Epidermal melanocyte (primary cell): ENCODE measurements at regions not wholly inside any gene's neighbourhood (a gene's known extent, or its start where the extent isn't known, plus 50 kb on each side); places are given as distances from the start of the nearest gene placed in this dataset.
"Not testable (repeated sequence)": the region's sequence is repeated elsewhere in the genome, so short reads cannot be mapped to it uniquely, and the experiment has no call there.

Experiments used
- DNase-seq: peaks from one replicate; pipeline ENCODE4 v3.0.0; 2011; ENCODE audit warnings: low spot score; ENCODE audit not compliant: insufficient read length

DNA sequence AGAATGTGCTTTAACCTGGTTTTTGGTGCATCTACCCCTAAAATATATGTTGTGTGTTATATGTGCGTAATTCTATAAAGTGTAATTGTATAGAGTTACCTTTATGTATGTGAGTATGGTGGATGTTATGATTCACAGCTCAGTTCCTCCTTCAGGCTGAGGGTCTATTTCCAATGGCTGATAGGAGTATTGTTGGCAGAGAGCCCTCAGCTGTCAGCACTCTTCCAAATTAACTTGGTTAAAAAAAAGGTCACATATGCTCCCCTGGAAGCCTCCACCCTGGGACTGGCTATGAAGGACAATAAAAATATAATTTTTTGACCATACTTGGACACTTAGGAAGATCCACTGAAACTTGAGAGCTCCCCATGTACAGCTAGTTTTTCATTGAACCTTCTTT is 250.4 kb upstream of the CDH12 start:
- no peak for DNase-seq

DNA sequence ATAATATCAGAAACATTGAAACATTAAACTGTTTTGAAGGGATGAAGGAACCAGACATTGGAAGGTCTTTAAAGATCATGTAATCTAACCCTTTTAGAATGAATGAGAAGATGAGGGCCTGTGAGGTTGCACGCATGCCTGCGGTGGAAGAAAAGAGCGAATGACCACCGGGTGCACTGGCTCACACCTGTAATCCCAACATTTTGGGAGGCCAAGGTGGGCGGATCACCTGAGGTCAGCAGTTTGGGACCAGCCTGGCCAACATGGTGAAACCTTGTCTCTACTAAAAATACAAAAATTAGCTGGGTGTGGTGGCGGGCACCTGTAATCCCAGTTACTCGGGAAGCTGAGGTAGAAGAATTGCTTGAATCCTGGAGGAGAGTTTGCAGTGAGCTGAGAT is 242.3 kb upstream of the CDH12 start:
- not testable (repeated sequence) for DNase-seq

DNA sequence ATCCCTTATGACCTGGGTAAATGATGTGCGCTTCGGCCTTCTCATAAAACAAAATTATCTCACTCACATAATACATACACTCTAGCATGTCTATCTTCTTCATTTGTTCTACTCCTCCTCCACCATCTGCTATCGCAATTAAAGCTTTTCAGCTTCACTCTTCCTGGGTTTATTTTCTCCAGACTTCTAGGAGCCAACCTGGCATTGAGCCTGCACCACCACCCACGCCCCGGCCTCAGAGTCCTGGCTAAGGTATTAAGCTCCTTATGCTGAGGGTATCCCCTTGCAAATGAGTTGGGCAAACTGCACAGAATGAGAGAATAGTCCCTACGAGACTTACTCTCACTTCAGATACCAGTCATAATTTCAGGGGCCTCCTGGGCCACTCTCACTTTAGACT is 236.1 kb upstream of the CDH12 start:
- no peak for DNase-seq

DNA sequence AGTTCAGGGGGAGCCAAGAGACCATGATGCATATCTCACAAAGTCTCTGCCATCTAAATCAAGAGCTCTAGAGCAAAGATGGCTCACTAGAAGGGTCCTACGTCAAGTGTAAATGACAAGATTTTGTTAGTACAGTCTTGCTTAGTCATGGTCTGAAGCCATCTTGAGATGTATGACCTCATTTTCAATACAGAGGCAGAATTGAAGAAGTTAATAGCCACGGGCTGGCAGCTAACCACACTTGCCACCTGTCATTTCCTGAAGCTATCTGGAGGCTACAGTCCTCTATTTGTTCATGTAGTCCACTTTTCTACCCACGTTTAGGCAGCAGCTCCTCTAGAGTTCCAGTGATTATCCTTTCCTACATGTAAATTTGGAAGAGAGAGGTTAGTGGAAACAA is 231.7 kb upstream of the CDH12 start:
- DNase-seq: no peak

DNA sequence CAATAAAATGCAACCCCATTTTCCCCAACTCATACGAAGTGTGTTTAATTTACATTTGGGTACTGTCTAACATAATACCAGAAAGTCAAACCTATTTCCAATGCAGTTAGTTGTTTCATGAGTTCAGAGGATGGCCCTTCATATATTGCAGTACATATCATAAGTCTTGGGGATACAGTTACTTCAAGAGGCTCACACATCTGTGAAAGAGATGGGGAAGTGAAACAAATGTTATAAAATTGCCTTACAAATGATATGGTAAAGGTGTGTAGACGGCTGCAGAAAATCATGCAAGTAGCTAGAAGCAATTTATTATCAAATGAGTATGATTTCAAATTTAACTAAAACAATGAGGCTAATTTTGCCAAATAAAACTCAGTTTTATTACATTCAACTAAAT is 219.0 kb upstream of the CDH12 start:
- no peak for DNase-seq

DNA sequence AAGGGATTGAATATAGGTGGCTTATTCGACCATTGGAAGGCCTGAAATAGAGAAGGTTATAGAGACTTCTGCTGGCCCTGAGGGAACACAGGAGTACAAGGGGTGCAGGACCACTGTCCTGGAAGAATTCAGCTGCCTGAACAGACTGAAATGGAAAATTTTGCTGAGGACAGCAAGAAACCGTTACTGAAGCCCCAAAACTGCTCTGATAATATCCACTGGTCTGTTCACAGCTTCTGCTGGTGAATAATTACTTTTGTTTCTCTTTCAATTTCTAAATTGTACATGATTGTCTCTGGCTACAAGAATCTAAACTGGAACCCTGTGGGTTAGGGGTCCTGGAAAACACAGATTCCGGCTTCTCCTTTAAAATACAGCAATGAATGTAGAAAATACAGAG is 218.5 kb upstream of the CDH12 start:
- no peak for DNase-seq

DNA sequence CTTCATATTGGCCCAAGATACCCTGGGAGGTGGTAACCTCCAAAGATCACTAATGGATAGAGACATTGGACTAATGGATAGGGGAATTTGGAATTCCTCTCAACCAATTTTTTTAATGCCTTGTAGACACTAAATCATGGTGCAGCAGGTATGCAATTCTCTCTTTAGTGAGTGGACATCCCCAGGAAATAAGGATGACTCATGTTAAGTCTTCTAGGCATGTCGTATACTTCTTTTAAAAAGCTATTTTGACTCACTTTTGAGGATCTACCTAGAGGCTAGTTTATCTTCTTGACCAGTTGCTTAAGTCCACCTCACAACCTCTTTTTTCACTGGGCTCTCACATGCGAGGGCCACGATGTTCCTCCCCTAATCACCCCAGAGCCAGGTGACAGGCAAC is 211.6 kb upstream of the CDH12 start:
- DNase-seq: no peak

DNA sequence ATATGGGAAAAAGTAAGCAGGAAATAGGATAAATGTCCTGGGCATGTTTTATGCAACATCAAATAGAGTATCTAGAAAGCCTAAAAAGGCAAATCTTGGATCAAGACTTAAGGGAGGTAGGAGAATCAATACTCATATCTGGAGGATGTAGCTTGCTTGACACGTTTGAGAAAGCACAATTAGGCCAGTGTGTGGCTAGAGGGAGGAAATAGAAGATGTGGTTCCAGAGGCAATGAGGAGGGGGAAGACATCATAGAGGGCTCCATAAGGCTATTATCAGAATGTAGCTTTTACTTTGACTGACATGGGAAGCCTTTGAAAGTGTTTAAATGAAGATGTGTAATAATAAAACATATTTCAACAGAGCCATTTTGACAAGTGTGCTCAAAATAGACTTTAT is 200.7 kb upstream of the CDH12 start:
- DNase-seq: no peak

DNA sequence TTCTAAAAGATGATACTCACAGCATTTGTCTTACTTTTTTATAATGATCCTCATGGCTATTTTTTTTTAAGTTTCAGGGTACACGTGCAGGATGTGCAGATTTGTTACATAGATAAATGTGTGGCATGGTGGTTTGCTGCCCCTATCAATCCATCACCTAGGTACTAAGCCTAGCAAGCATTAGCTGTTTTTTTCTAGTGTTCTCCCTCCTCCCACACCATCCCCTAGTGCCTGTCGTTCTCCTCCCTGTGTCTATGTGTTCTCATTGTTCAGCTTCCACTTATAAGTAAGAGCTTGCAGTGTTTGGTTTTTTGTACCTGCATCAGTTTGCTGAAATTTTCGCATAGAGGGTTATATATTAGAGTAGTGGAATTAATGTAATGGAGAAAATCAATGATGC is 189.1 kb upstream of the CDH12 start:
- no peak for DNase-seq

DNA sequence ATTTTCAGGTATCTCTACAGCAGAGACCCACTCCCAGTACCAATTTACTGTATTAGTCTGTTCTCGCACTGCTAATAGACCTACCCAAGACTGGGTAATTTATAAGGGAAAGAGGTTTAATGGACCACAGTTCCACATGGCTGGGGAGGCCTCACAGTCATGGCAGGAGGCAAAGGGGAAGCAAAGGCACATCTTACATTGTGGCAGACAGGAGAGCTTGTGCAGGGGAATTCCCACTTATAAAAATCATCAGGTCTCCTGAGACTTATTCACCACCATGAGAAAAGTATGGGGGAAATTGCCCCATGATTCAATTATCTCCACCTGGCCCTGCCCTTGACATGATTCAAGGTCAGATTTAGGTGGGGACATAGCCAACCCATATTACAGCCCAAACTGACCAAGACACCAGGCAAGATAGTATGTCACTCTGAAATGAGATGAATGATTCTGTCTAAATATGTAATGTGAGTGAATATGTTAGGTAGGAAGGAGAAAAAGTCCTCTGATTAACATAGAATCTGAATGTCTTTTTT is 182.5 kb upstream of the CDH12 start:
- no peak for DNase-seq

DNA sequence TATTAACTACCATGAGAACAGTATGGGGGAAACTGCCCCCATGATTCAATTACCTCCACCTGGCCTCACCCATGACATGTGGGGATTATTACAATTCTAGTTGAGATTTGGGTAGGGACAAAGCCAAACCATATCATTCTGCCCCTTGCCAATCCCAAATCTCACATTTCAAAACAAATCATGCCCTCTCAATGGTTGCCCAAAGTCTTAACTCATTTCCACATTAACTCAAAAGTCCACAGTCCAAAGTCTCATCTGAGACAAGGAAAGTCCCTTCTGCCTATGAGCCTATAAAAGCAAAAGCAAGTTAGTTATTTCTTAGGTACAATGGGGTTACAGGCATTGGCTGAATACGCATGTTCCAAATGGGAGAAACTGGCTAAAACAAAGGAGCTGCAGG is 180.7 kb upstream of the CDH12 start:
- no peak for DNase-seq

DNA sequence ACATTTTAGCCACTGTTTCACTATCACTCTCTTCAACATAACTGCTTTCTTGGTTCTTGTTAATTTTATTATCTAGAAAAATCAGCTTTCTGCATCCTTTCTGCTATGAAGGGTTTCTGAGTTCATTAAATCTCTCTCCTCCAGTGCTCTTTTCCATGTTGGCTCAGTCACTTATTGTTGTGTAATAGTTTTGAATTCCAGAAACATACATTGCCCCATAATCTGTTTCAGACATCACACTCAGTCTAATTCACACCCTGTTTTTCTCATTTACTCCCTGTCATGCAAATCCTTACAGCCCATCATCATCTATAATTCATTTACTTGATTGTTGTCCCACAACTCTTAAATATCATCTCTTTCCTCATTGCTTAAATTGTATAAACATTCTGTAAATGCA is 176.1 kb upstream of the CDH12 start:
- DNase-seq: no peak

DNA sequence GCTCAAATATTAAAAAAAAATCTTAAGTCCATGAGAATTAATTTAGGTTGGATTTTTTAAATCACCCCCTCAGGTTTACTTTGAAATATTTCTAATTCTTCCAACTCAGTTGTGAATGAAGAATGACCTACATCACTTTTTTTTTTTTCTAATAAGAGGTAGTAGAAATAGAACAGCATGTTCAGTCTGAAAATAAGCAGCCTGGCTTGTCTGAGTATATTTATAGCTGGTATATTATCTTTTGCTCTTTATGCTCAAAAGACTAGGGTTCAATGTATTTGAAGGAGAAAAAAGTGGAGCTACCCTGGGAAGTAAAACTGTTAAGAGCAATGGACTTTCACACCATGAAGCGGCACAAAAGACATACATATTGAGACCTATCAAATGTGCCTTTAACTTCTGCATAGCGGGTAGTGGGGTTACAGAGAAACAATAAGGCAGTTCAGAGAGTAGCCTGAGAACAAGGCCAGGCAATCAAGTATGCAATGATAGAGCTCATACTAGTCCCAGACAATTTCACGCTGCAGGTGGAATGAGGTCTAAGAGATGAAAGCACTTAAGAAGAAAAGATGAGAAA is 175.4 kb upstream of the CDH12 start:
- DNase-seq: no peak

DNA sequence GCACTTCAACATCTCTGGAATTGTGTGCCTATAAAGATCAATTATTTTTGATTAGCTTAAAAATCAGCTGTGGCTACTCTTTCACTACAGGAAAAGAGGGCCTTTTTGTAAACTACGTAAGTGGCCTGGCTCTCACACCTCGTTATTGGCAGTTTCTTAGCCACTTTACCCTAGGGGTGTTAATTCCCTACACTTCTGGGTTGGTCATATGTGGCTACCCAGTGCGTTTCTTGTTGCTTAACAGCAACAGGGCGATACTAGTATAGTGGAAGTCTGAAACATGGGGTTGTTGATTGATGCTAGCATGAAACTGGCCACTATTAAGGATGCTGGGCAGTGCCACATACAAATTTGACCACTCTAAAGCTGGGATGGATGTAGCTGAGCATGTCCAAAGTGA is 174.7 kb upstream of the CDH12 start:
- no peak for DNase-seq

DNA sequence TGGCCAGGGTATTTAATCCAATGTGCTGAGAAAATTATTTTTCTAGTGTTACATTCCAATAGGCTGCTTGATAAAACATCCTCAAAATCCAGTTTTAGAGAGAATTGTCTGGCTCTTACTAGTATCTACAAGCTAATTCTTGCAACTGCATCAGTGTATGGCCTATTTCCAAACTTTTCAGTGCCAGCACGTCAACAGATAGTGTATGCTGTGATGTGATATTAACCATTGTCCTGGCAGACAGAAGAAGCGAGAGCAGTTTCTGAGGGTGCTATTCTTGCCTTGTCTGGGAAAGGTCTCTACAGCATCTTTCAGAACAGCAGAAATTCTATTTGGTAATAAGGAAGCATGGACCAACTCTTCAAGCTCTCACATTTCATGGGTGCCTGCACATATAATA is 174.2 kb upstream of the CDH12 start:
- DNase-seq: no peak

DNA sequence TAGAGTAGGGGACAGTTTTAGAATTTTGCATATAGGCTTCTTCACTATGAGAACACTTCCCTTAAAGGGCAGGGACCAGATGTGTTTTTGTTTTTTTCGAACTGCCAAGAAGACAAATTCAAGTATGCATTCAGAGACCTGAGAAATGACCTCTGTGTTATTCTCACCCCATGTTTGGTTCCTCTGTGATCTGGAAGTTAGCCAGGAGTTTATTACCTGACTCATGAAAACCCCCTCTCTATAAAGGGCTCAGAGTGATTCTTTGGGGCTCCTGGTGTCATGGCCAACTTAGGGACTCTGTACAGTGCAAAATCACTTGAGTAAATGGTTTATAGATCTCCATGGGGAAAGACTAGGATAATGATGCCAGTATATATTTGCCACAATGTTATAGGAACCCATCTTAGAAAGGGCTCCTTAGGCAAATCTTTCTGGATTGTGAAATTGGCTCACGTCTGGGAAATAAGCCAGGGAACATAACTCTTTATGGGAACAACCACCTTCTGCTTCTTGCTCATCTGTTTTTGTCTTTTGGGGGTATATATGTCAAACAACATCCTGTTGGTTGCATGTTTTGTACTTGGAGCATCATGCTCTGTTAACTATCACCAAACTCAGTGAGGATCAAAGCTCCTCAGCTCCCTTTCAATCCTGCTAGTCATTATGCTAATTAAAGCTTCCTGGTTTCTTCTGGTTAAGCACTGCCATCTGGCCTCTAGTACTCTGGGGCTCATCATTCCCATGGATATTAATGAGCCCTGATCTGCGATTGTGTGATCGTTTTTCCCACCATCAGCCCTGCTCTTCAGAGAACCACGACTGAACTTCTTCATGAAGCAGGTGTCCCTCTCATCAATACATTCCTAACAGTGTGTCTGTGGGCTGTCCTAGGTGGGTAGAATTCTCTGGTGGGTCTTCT is 173.4 kb upstream of the CDH12 start:
- no peak for DNase-seq

DNA sequence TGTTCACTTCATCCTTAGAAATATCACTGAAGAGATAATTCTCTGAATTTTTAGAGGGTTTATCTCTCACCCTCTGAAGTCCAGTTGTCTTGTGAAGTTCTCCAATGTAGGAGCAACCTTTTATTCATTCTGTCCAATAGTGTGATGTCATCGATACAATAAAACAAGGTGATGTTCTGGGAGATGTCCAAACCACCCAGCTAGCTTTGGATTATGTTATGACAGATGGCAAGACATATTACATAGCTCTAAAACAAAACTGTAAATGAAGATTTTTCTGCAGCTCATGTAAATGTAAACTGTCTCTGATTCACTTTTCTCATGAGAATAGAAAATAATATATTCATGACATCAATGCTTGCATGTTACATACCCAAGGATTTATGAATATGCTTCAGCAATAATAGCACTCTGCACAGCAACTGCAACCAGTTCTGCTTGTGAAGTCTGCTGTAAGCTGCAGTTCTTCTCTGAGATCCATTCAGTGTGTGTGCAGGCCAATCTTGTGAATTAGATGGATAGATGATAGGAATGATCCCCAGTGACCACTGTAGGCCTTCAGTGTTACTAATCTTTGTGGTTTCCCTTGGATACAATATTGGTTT is 172.6 kb upstream of the CDH12 start:
- no peak for DNase-seq

DNA sequence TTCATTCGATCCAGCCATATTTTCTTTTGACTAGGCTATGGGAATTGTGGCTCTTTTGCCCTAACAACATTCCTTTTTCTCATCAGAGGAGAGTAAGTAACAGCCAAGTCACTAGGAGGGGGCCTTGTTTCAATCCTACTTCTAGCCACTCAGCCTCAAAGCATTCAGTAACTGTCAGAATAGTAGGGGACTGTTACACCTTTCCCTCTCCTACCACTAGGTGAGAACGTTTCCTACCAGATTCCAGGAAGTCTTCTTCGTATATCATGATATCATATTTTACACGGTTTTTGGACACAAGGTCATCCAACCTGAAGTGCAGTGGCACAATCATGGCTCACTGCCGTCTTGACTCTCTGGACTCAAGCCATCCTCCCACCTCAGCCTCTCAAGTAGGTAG is 171.3 kb upstream of the CDH12 start:
- no peak for DNase-seq

DNA sequence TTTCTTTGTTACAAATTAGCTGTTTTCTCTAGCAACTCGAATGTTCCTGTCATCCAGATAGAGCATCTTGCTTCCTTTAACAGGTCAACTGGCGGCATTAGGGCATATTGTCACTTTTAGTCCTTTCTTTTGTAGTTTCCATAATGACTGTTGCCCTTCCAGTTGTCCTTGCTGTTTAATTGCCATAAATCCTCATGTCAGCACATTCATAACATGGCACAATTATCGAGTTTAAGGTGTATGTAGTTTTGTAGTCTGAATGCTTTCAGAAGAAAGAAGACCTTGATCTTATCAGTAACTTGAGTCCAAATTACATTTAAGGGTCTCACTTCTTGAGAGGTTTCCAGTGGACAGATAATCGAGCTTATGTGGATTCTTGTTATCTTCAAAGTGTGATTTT is 161.7 kb upstream of the CDH12 start:
- DNase-seq: no peak

DNA sequence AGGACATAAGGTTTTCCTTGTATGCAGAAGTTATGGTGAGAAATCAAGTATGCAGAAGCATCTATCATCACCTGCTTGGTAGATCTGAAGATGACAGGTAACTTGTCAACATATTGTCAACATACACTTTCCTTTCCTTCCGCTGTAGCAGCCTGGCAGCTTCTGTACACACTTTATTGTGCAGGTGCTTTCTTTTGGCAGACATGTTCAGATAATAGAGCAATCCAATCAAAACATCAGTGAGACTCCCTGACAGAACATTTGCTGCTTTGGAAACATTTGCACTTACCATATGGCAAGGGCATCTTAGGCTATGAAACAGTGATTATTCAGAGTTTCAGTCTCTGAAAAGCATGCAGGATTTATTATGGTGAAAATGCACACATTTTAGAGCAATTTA is 161.1 kb upstream of the CDH12 start:
- no peak for DNase-seq

DNA sequence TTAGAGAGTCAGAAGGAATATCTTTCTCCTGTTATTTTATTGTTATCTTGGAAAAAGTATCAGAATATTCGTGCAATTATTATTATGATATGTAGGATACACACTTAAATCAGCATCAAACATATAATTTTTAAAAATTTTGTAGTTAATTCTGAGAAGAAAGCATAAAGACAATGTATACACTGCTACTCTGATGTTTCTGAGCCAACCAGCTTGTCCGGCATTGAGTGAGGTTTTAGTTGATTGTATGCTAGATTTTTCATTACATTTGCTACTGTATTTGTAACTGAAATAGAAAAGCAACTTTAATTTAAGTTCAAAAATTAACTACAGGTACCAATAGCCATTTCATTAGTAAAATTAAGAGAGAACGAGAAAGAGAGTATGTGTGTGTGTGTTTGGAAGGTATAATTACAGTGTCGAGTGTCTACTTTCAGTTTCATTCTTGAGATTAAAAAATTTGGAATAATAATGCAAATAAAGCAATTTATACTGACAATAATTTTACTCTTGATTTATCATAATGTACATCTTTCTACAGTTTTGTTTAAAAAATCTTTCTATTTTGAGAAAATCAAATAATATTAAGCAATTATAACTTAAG is 160.4 kb upstream of the CDH12 start:
- DNase-seq: no peak

DNA sequence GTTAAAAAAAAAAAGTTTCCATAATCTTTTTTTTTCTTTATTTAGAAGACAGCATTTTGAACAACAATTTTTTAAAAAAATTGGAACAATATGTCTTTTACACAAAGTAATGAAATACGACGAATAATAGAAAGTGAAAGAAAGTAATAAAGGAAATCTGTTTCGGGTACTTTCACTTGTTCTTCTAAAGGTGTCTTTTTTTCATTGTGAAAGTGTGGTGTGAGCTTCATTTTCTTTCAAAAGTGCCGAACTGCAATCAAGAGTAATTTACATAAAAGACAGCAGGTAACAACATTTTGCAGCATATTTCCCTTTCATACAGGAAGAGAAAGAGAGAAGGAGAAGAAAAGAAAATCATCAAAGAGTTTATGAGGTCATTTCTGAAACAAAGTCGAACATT is 159.7 kb upstream of the CDH12 start:
- DNase-seq: no peak
